ENCODE measurements at regions not wholly inside any gene's neighbourhood (a gene's known extent, or its start where the extent isn't known, plus 50 kb on each side); places are given as distances from the start of the nearest gene placed in this dataset.

DNA sequence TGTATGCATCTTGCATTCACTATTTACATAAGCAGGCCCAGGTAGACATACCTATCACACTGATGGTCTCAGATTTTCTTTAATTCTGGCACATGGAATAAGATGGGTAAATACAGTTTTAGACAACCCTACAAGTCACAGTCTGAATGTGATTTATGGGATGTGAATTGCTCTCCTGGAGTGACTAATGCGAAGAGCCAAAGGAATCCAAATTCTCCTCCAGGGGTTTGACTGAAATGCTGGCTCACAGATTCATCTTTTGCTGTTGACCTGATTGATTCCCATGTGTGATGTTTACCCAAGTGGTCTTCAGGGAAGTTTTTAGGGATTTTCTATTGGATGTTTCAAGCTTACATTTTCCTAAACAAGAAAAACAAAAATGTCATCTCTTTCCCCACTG lies 277.9 kb upstream of the MON1B start:
- no peak for DNase-seq

DNA sequence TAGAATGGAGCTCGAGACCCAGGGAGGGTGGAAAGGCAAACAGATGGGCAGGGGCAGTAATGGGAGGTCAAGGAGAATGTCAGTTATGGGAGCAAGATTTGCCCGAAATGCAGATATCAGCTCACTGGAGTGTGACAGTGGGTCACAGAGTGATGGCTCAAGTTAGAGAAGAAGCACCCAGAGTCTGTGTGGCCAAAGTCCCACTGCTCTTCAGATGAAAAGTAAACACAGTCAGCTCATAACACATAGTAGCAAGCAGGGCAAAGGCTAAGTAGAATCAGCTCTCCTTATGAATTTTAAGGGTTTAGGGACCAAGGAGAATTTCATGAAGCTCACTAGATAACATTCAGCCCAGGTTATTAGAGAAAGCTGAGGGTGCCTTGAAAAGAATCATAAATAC lies 264.9 kb upstream of the MON1B start:
- DNase-seq = no peak

DNA sequence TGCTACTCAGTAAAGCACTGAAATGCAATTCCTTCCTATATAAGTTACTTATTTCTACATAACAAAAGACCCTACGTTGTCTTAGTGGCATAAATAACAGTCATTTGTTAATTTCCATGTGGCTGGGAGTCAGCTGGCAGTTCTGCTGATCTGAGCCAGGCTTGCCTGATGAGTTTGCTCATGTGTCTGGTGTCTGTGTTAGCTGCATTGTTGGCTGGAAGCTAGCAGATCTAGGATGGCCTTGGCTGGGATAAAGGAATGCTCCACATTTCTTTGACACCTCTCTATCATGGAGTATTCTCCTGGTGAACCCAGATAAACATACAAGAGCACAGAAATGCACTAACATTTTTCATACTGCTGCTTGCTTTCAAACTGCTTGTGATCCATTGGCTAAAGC lies 264.4 kb upstream of the MON1B start:
- DNase-seq = no peak

DNA sequence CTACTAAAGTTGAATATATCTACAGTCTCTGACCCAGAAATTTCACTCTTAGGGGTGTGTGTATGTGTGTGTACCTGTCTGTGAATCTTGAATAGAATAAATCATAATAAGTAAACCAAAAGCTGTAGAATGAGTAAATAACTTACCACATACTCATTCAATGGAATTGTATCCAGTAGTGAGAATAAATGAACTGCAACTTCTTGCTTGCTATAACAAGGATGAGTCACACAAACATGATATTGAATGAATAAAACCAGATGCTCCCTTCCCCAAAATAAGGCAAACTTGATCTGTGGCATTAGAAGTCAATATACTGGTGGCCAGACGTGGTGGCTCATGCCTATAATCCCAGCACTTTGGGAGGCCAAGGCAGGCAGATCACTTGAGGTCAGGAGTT lies 259.8 kb upstream of the MON1B start:
- no peak for DNase-seq

DNA sequence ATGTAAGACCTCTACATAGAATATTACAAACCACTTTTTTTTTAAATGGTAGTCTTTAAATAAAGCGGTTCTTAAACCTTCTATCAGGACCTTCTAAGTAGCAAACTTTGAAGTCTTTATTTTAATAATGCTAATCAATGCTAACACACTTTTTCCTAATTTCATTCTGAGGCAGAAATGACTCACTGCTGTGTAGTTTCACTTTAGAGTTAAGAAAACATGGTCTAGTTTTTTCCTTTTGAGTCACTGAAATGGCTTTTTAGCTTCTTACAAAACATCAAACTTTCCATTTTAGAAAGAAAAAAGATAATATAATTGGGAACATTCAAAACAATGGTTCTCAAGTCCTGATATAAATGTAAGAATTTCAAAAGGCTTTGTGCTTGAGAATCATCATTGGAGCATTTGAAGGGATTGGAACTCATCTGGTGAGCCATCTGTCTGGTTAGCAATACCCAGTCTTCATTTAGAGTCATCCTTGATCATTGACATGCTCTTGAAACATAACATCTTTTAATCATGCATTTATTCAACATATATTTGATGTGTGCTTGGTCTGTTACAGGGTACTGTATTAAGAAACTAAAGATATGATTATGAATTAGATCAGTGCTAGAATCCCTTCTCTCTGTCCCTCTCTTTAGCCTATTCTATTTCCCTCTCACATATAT lies 258.3 kb upstream of the MON1B start:
- DNase-seq = no peak

DNA sequence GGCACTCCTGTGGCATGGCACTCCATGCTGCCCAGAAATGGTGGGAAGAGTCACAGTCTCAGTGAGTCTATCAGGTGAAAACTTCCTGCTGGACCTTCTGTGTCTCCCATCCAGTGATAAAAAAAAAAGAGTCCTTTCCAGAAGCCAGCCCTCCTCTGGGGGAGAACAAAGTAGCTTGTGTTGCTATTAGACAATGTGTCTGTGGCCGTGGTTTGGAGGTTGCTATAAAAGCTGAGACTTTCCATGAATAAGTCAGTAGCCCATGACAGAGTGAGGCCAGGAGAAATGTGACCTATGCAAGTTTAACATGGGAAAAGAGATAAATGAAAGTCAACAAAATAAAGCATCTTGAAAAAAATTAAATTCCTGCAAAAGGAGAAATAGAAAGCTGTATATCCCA lies 250.7 kb upstream of the MON1B start:
- no peak for DNase-seq

DNA sequence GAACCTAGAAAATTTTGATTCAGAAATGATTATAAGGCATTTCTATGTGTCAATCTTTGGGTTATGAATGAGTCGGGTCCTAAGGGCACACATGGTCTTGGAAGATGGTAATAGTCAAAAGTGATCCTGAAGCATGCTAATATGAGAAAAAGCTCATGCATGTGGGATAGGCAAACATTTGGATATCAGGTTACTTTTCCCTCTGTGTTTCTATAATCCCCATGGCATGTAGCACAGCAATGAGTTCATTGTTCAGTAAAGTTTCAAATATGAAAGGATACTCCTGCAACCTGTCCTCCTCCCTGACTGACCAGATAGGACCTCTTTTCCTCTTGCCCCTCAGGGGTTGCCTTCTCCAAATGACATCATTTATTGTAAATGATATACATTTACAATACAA lies 249.9 kb upstream of the MON1B start:
- no peak for DNase-seq

DNA sequence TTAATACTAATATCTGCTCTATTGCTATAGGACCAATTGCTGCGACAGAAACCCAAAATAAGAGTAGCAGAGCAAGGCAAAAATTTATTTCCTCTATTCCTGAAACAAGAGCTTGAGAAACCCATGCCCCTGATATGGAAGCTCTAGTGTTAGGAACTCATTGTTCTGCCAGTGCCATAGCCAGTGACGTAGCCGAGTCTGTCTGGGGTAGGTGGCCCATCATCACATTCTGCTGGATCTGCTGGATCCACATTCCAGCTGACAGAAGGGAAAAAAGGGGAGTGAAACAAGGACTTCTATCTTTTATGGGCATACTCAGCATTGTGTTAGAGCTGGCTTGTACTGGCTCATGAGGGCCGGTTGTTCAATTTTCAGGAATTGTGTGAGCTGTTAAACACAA lies 248.9 kb upstream of the MON1B start:
- DNase-seq = no peak

DNA sequence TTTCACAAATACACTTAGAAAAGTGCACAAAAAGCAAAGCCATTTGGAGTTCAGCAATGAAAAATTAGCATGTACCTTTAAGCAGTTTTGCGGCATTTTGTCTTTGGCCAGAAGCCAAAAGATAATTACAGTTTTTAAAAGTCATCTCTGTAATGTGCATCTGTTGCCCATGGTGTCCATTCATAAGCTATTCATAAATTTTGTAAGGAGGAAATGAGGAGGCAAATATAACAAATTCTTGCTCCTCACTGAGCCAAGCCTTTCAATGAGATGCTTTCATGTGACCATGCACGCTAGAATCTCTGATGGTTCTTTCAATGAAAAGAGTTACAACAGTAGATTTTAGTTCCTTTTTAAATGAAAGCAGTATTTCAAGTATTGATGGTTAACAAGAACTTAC lies 247.1 kb upstream of the MON1B start:
- no peak for DNase-seq

DNA sequence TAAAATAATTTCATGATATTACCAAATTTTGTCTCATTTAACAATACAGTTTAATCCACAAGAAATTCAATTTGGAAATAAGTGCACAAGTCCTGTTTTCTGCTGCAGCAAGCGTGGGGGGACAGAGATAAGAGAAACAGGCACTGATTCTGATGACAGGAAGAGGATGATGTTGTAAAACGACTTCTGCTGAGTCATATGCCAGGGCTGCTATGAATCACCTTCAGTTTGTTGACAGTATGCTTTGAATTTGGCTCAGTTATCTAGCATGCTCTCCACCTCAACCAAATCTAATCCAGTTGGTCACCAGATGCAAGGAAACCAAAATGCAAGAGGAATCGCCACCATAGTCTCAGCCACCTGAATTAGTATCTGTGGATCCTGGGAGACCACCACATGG lies 244.1 kb upstream of the MON1B start:
- peak; percentile 23 for DNase-seq

DNA sequence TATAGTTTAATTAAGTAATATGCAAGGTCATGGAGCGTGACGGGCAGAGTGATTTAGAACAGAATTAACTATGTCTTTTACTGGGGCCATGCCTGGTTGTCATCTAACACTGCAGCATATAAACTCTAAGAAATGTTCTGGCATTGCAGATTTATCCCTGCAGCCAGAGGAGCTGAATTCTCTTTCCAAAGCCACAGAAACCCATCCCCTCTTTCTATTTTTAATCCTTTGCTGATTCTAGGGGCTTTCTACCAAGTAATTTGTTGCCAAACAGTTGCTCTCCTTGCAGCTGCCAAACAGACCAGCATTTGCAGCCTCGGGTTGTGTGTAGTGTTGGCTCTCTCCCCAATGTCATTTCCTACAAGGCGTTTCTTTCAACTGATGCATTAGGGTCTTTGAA lies 243.2 kb upstream of the MON1B start:
- no peak for DNase-seq

DNA sequence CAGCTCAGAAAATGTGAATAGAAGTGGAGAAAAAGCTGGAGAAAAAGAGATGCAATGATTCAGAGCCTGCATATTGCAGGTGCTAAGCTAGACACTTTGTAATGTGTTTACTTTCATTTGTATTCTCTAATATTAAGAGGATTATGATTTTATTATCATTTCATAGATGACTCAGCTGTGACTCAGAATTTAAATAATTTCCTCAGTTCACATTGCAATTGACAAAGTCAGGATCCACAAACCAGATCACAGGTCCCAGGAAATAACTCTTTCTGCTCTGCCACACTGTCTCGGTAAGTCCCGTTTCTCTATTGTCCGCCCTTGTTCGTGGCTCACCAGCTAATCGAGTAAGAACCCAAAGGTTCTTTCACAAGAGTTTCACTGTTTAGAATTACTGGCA lies 235.4 kb upstream of the MON1B start:
- DNase-seq = no peak

DNA sequence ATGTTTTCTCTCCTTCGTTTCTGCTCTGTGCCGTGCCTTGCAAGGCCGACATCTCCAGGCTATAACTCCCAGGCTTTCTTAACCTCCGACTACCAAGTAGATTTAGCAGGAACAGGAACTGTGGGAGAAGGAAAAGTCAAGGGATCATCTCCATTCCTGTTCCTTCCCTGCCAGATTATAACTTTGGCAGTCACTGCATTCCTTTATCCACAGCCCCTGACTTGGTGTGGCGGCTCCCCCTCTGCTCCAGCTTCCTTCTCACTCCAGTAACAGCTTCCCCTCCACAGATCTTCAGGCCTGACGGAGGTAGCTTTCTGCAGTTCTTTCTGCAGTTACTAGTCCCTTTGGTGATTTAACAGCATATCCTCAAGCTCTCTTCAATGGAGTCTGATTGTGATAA lies 234.6 kb upstream of the MON1B start:
- DNase-seq = no peak

DNA sequence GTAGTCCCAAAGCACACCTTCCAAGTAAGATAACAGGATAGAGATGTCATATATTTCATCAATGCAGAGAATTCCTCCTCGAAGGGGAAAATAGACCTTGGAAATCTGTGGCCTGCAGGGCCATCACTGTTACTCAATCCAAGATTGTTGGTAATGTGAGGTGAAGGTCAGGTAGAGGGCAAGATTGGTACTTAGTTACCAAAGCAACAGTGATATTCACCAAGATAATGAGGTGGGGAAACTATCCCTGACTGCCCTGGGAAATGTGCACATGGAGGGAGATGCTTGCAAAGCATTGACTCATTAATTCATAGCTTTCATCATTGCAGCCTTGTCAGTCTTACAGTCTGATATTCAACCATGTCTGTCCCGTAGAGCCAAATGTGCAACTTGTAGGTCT lies 234.1 kb upstream of the MON1B start:
- DNase-seq = no peak

DNA sequence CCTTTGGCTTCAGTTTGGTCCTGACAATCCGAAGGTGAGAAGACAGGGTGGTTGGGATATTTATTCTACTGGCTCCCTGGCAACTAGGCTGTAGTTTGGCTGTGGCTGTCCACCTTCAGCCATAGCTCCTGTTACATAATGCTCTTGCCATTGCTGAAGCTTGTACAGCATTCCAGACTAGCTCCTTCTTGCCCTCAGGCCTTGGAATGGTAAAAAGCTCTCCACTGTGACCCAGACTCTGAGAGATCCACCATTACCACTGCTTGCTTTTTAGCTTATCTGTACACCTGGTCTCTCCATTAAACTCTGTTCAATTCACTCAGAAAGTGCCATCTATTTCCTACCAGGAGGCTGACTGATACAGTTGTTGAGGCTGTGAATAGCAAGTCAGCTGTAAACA lies 231.8 kb upstream of the MON1B start:
- DNase-seq = no peak

DNA sequence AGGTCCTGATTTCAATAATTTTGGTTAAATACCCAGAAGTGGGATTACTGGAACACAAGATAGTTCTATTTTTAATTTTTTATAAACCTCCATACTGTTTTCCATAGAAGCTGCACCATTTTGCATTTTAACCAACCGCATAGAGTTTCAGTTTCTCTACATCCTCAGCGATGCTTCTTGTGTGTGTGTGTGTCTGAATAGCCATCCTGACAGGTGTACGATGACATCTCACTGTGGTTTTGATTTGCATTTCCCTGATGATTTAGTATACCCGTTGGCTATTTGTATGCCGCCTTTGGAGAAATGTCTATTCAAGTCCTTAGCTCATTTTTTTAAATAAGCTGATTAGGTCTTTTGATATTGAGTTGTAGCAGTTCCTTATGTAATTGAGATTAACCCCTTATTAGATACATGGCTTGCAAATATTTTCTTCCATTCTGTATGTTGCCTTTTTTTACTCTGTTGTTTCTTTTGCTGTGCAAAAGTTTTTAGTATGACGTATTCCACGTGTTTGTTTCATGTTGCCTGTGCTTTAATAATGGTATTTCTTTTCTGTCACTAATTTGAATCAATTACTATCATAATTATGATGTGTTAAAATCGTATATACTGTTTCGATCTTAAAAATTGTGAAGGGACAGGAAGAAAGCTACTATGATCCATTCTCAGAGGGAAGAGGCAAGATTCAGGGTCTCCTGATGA lies 227.2 kb upstream of the MON1B start:
- no peak for DNase-seq

DNA sequence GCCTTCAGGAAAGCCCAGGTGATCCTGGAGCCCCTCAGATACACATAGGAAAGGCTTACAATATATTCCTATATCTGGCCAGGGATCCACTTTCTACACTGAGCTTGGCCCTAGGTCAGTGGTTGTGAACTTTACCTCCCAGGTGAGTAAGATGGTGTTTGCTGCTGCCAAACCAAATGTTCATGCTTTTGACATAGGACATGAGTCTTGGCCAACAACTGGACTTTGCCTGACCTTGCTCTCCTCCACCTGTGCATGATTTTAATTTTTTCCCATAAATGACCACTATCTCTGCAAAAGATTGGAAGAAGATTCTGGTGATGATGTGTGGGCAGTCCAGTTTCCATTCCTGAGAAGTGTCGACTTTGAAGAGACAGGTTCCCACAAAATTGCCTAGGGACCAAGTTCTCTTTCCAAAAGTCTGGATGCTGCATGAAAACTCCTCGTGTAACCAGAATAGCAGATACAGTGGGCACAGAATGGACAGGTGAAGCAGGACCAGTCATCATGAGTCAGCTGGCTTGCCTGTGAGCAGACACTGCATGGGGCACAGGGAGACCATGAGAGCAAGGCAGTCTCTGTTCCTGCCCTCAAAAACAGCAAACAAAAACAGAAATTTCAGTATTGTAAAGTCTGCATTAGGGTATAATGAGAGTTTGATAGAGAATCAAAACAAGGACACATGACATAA lies 226.4 kb upstream of the MON1B start:
- DNase-seq = no peak

DNA sequence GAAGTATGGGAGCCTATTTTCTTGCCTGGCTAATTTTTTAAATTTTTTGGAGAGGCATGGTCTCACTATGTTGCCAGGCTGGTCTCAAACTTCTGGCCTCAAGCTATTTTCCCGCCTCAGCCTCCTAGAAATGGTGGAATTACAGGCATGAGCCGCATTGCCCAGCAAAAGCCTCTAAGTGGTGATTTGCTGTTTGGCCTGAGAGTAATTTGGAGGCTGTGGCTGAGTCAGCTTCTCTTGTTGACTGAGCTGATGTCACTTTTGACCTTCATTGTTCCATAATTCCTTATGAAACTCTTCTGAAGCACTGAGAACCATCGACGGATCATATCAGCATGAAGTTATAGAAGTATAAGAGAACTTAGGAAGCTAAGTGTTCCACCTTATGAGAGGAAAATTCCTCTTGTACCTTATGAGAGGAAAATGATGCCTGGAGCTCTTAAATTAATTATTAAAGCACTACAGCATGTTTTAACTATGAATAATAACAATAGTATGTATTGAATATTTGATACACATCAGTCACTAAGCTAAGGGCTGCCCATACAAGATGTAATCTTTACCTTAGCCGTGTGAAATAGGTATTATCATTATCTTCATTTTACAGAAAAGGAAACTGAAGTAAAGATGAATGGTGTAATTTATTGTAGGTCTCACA lies 220.8 kb upstream of the MON1B start:
- no peak for DNase-seq

DNA sequence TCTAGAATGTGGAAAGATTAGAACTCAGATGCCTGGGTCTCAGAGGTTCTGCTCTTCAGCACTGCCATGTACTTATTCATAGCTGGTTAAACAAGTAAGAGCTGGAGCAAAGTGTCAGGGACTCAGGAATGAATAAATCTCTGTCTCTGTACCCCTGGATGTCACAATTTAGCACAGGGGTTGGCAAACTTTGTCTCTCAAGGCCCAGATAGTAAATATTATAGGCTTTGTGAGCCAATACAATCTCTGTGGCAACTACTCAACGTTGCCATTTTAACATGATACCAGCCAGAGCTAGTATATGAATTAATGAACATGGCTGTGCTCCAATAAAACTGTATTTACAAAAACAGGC lies 220.3 kb upstream of the MON1B start:
- DNase-seq = no peak

DNA sequence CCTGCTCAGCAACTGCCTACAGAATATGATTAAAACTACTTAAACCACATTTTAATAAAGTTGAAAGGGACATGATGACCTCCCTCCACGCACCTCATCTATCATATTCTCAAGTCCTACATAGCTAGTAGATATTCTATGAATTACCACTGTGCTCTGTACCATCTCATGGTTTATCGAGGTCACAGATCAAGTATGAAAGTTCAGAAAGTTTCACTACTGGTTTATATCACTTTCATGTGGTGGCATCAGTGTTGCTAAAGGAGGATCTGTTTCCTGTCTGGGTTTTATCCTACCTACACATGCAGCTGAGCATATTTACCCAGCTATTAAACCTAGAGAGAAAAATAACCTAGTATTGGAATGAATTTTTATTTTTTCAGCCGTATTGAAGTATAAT lies 214.9 kb upstream of the MON1B start:
- DNase-seq = no peak

DNA sequence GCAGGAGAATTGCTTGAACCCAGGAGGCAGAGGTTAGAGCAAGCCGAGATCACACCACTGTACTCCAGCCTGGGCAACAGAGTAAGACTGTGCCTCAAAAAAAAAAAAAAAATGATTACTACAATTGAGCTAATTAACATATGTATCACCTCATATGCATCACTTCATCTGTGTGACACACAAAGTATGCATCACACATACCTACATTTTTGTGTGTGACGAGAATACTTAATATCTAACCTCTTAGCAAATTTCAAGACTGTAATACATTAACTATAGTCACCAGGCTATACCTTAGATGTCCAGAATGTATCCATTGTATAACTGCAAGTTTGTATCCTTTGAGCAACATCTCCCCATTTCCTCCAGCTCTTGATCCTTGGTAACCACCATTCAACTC lies 214.2 kb upstream of the MON1B start:
- DNase-seq = no peak

DNA sequence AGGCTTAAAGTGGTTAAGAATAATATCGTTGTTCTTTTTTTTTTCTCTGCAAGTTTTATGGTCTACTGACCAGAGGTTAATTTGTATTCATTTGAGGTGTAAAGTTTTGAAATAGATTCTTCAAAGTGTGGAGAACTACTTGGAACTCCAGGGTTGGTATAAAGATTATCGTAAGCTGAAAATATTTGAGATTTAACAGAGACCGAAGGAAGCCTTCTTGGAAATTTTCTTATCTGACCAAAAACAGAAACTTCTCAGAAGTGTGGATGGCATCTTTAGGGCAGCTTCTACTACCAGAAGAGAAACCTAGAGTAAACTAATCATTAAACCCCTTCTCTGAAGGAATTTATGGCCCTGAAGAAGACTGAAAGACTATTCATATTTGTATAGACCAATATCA lies 206.8 kb upstream of the MON1B start:
- no peak for DNase-seq

DNA sequence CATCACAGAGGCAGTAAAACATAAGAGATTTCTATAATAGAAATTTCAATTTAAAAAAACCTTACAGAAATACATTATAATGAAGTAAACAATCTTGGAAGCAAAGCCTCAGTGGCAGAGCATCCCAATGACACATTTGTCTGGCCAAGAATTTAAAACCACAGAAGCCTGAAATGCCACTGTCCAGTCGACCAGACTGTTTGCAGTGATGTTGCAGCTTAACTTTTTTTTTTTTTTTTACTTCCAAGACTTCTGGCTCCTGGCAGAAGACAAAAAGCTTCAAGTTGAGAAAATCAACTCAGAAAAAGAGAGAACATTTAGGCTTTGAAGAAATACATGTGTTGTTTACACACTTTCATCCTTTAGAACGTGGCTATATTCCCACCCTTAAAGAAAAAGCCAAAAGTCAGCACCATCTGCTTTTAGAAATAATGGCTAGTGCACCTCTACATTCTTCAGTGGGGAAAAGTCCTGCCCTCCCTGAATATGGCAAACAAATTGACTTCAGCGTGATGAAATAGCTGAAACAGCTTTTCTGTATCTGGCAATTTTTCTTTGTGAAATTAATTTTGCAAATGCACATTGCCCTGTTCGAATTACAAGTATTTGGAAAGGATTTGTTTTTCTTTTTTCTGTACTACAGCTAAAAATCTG lies 205.5 kb upstream of the MON1B start:
- DNase-seq = no peak

DNA sequence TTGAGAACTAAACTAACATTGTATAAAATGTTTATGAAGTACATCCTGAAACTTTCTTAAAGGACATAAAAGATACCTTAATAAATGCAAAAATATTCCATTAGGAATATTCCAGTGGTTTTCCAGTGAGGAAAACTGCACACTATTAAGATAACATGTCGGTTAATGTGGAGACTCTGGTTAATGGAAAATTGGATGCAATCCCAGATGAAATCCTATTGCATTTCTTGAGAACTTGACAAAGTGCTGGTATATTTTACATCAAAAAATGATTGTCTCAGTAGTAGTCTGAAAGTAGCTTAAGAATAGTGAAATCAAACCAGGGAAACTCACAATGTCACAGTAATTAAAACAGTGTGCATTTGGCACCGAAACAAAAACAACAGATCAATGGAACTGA lies 202.5 kb upstream of the MON1B start:
- no peak for DNase-seq
